AG04449 (cell line): ENCODE measurements at regions not wholly inside any gene's neighbourhood (a gene's known extent, or its start where the extent isn't known, plus 50 kb on each side); places are given as distances from the start of the nearest gene placed in this dataset.

Experiments used
- CTCF ChIA-PET: fragments of 350-600 bp; formaldehyde crosslinking; extraction: SDS; loops from one replicate; lab custom pipeline; 2021; ENCODE audit warnings: antibody characterized with exemption; lab: Yijun Ruan, JAX
- POLR2A ChIA-PET: fragments of 400-600, 350-600 bp; formaldehyde crosslinking; extraction: SDS; loops from one replicate; lab custom pipeline; 2020; ENCODE audit warnings: antibody characterized with exemption, inconsistent platforms; lab: Yijun Ruan, JAX
- DNase-seq: peaks from one replicate; pipeline ENCODE4 v3.0.0-alpha.2; 2010; ENCODE audit warnings: low read depth, low spot score
- H3K4me3 ChIP-seq: 2 replicates; pipeline ENCODE4 v1.5.1; 2011; ENCODE audit warnings: low read depth, mild to moderate bottlenecking, control low read depth, low read length
- TF ChIP-seq, protein P1 (sequence below): IDR thresholded peaks from one replicate; pipeline ENCODE4 v1.5.1; 2011; ENCODE audit warnings: mild to moderate bottlenecking, moderate library complexity, low read length, control low read depth, inconsistent platforms; ENCODE audit not compliant: insufficient read depth; ENCODE audit errors: missing control alignments

DNA sequence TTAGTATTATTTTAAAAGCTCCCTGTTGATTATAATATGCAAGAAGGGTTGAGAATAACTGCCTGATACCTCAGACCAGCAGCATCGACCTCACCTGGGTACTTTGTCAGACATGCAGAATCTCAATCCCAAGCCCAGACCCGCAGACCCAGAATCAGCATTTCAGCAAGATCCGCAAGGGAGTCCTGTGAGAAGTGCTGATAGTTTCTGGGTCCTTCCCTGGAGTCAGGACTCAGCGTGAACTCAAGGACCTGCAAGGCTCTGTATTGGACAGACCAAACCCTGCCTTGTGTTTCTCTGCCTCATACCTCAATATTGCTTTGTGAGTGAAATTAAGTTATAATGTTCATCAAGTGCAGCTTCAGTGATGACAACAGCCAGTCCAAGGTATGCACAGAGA is 149.5 kb upstream of the NPY start:
- TF ChIP-seq, protein P1, sequence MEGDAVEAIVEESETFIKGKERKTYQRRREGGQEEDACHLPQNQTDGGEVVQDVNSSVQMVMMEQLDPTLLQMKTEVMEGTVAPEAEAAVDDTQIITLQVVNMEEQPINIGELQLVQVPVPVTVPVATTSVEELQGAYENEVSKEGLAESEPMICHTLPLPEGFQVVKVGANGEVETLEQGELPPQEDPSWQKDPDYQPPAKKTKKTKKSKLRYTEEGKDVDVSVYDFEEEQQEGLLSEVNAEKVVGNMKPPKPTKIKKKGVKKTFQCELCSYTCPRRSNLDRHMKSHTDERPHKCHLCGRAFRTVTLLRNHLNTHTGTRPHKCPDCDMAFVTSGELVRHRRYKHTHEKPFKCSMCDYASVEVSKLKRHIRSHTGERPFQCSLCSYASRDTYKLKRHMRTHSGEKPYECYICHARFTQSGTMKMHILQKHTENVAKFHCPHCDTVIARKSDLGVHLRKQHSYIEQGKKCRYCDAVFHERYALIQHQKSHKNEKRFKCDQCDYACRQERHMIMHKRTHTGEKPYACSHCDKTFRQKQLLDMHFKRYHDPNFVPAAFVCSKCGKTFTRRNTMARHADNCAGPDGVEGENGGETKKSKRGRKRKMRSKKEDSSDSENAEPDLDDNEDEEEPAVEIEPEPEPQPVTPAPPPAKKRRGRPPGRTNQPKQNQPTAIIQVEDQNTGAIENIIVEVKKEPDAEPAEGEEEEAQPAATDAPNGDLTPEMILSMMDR, result no peak
- H3K4me3 ChIP-seq, result no peak overlapping the region
- CTCF ChIA-PET, result no interaction called here
- no peak for DNase-seq
- POLR2A ChIA-PET, result no interaction called here

DNA sequence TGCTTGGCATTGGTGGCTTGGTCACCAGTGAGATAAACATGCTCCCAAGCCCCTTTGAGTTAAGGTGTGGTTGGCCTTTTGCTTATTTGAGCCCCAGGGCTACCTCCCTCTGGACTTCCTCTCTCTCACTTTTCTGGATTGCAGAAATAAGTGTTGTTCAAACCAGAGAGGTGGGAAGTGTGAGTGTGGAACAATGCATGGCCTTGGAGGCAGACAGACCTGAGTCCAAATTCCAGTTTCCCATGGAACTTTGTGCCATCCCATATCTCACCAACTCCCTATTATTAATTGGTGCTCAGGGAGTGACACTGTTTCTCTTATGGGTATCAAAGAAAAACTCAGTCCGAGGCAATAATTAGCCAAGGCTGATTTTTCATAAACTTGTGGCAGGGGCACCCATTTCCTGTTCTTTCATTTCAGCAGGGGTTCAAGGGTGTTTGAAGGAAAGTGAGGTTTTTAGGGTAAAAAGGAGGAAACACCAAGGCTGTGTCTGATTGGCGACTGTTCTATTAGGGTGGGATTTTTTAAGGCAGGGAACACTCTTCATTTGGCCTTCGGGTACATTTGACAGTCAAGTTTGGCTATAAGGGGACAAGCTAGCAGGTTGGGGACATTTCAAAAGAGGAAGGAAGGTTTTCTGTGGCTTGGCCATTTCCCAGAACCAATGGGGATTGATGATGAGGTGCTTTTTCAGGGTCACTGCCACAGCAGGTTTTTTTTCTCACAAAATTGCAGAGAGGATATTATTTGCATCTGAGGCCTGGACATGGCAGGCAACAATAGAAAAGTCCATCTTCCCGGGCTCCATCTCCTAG is 148.8 kb upstream of the NPY start:
- no peak overlapping the region for H3K4me3 ChIP-seq
- TF ChIP-seq, protein P1, result no peak
- ChIA-PET POLR2A (no interaction called here), CTCF (no interaction called here)
- no peak for DNase-seq

DNA sequence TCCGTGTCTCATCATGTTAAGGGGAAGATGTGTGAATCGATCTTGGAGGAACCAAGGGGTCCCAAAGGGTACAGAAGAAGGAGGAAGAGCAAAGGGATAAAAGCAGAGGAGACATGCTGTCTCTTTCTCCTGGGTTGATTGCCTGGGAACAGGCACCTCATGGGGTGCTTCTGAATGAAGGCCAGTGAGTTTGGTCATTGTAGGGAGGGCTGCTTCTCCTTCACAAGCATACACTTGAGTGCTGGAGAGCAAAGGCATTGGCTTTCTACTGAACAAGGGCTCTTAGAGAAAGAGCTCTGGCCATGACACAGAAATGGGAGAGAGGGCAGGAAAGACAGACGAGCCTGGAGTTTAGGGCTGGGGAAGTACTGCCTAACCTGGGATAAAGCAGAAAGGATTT is 146.7 kb upstream of the NPY start:
- POLR2A ChIA-PET, result no interaction called here
- CTCF ChIA-PET, result no interaction called here
- TF ChIP-seq, protein P1, result no peak
- H3K4me3 ChIP-seq, result no peak overlapping the region
- no peak for DNase-seq

DNA sequence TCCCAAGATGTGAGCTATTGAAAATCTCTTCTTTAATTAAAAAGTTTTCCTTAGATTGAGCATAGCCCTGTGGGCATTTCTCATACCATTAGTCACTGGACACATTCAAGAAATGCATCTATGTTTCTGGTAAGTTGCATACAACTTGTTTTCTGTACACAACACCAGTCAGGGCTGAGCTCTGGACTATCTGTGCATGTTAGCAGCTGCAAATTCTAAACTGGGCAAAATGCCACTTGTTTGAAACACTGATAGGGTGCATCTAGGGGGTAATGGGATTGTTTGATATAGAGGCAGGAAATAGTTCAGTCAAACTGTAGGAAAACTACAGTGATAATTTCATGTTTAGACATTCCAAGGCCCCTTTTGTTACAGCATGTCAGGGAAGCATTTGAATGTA is 145.6 kb upstream of the NPY start:
- CTCF ChIA-PET, result no interaction called here
- DNase-seq, result no peak

DNA sequence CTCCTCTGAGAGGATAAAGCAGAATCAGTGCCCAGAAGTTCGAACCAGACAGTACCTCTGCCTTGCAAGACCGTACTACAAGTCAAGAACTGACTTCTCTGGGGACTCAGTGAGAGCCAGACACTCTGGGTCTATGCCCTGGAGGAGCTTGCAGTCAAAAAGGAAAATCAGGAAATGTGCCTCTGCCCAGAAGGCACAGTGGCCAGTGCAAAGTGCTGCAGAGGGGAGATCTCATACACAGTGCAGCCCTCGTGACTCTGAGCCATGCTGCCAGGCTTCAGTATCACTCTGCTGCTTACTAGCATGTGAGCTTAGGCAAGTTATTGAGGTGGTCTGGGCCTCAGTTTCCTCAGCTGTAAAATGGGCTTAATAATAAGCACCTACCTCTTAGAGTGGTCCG is 144.0 kb upstream of the NPY start:
- DNase-seq, result no peak
- TF ChIP-seq, protein P1, result no peak
- ChIA-PET POLR2A (no interaction called here), CTCF (no interaction called here)
- no peak overlapping the region for H3K4me3 ChIP-seq

More for the DNA sequence above, 145.6 kb upstream of the NPY start:
- TF ChIP-seq, protein P1, result no peak
- POLR2A ChIA-PET, result no interaction called here
- H3K4me3 ChIP-seq, result no peak overlapping the region

DNA sequence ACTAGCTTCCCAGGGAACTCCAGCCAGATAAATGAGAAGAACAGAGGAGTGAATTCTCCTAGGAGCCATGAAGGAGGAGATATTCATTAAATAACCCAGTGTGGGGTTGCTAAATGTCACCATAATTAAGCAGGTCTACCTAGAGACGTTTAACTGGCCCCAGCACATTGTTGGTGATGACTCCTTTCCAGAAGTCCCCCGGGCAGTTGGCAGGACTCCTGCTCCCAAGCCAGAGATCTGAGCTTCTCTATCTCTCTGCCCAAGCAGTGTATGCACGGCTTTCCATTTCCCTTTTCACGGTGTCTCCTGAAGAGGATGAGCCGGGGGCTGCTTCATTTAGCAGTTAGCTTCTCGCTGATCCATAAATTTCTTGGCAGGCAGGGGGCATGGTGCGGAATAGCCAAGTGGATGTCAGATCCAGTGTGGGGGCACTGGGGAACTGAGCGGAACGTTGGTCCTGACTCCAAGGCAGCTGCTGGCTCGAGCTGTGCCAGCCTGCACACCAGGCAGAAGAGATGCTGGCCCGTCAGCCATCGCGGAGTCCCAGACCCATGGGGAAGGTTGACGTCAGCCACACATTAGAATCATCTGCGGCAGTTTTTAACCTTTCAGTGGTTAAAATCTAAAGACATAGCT is 142.0 kb upstream of the NPY start:
- no peak for DNase-seq
- POLR2A ChIA-PET, result no interaction called here
- TF ChIP-seq, protein P1, result no peak
- H3K4me3 ChIP-seq, result no peak overlapping the region
- CTCF ChIA-PET, result no interaction called here
